ENCODE measurements at regions not wholly inside any gene's neighbourhood (a gene's known extent, or its start where the extent isn't known, plus 50 kb on each side); places are given as distances from the start of the nearest gene placed in this dataset.
"Not testable (repeated sequence)": the region's sequence is repeated elsewhere in the genome, so short reads cannot be mapped to it uniquely, and the experiment has no call there.

- intact Hi-C loops (cut with micrococcal nuclease), result no loop called here
- Mint-ChIP-seq H3K9me3 (no peaks in the 10 kb centered on the region), H3K4me1 (ENCODE audit: low read depth) (no peaks in the 10 kb centered on the region), H3K36me3 (ENCODE audit: low read depth) (no peaks in the 10 kb centered on the region), H3K4me3 (ENCODE audit: low read depth) (no peak overlapping the region), H3K27me3 (ENCODE audit: low read depth) (no peaks in the 10 kb centered on the region), H3K27ac (no peak overlapping the region)
- no peak for DNase-seq (ENCODE audit: low spot score)
Measured at GRCh38 chr5:86557920-86558319, 59.8 kb upstream of the COX7C start.

- H3K9me3 Mint-ChIP-seq, result no peaks in the 10 kb centered on the region
- no peak for DNase-seq (ENCODE audit: low spot score)
- H3K27me3 Mint-ChIP-seq (ENCODE audit: low read depth), result no peaks in the 10 kb centered on the region
- intact Hi-C loops (cut with micrococcal nuclease), result no loop called here
- no peaks in the 10 kb centered on the region for H3K36me3 Mint-ChIP-seq (ENCODE audit: low read depth)
- H3K27ac Mint-ChIP-seq, result no peak overlapping the region
- no peak overlapping the region for H3K4me3 Mint-ChIP-seq (ENCODE audit: low read depth)
- no peaks in the 10 kb centered on the region for H3K4me1 Mint-ChIP-seq (ENCODE audit: low read depth)
Measured at GRCh38 chr5:86565197-86565789, 52.4 kb upstream of the COX7C start.

GRCh38 chr5:86566030-86566429 is 51.7 kb upstream of the COX7C start:
- H3K27me3 Mint-ChIP-seq (ENCODE audit: low read depth); H3K4me3 Mint-ChIP-seq (ENCODE audit: low read depth); H3K27ac Mint-ChIP-seq; H3K9me3 Mint-ChIP-seq; H3K36me3 Mint-ChIP-seq (ENCODE audit: low read depth); DNase-seq (ENCODE audit: low spot score); intact Hi-C loops (cut with micrococcal nuclease); H3K4me1 Mint-ChIP-seq (ENCODE audit: low read depth): not testable (repeated sequence)

Data from activated T-helper 2 cell treated with anti-CD3 and anti-CD28 coated beads, Interferon-gamma antibody, Interleukin-2, Interleukin-4, amounts not matched to agents 10 μg/mL and 5 μg/mL and 100 μg/mL, durations not matched to agents 14 hours and 24 hours and 36 hours (primary cell).